ENCODE measurements at regions not wholly inside any gene's neighbourhood (a gene's known extent, or its start where the extent isn't known, plus 50 kb on each side); places are given as distances from the start of the nearest gene placed in this dataset.

- no peak for DNase-seq
- H3K4me1 ChIP-seq (ENCODE audit: insufficient read depth, low read length) = no peaks in the 10 kb centered on the region
- ATAC-seq (ENCODE audit: insufficient read depth, low read depth) = no peak
- H3K9me3 ChIP-seq (ENCODE audit: insufficient read depth, low read length, severe bottlenecking) = no peaks in the 10 kb centered on the region
- H3K9ac ChIP-seq (ENCODE audit: low read depth, low read length) = no peak overlapping the region
- TF ChIP-seq EZH2 (IDR thresholded peaks at IDR 0.05; ENCODE audit: borderline replicate concordance, low read depth, low read length, severe bottlenecking) = no peak
- TF ChIP-seq CTCF (IDR thresholded peaks at IDR 0.05; ENCODE audit: borderline replicate concordance, extremely low read depth, low read length, poor library complexity, severe bottlenecking) = no peak
- H3K4me2 ChIP-seq (ENCODE audit: insufficient read depth, low read length) = no peak overlapping the region
- H3K79me2 ChIP-seq (ENCODE audit: insufficient read depth, low read length) = no peaks in the 10 kb centered on the region
- H3K36me3 ChIP-seq (ENCODE audit: insufficient read depth, low read length) = no peaks in the 10 kb centered on the region
- no peak overlapping the region for H3K27ac ChIP-seq (ENCODE audit: low read length)
- no peaks in the 10 kb centered on the region for H3K27me3 ChIP-seq (ENCODE audit: insufficient read depth, low read length, poor library complexity)
- H4K20me1 ChIP-seq (ENCODE audit: insufficient read depth, low read length) = no peaks in the 10 kb centered on the region
- no peak overlapping the region for H3K4me3 ChIP-seq (ENCODE audit: low read depth in 1 of 2, low read length in 2 of 2)
- no peak overlapping the region for H2AFZ ChIP-seq (ENCODE audit: low read depth, low read length)
Measured at GRCh38 chr14:71203306-71203705, 296.0 kb downstream of the PCNX1 start.

GRCh38 chr14:71204231-71204630 lies 297.0 kb downstream of the PCNX1 start:
- Histone ChIP-seq H3K79me2 (ENCODE audit: insufficient read depth, low read length) (no peaks in the 10 kb centered on the region), H3K9ac (ENCODE audit: low read depth, low read length) (no peak overlapping the region), H4K20me1 (ENCODE audit: insufficient read depth, low read length) (no peaks in the 10 kb centered on the region), H3K27me3 (ENCODE audit: insufficient read depth, low read length, poor library complexity) (no peaks in the 10 kb centered on the region), H3K4me3 (ENCODE audit: low read depth in 1 of 2, low read length in 2 of 2) (no peak overlapping the region), H3K4me1 (ENCODE audit: insufficient read depth, low read length) (no peaks in the 10 kb centered on the region), H3K9me3 (ENCODE audit: insufficient read depth, low read length, severe bottlenecking) (no peaks in the 10 kb centered on the region), H3K36me3 (ENCODE audit: insufficient read depth, low read length) (no peaks in the 10 kb centered on the region), H2AFZ (ENCODE audit: low read depth, low read length) (no peak overlapping the region), H3K27ac (ENCODE audit: low read length) (no peak overlapping the region), H3K4me2 (ENCODE audit: insufficient read depth, low read length) (no peak overlapping the region)
- ATAC-seq (ENCODE audit: insufficient read depth, low read depth) = no peak
- TF ChIP-seq CTCF (IDR thresholded peaks at IDR 0.05; ENCODE audit: borderline replicate concordance, extremely low read depth, low read length, poor library complexity, severe bottlenecking) (no peak), EZH2 (IDR thresholded peaks at IDR 0.05; ENCODE audit: borderline replicate concordance, low read depth, low read length, severe bottlenecking) (no peak)
- no peak for DNase-seq

- Histone ChIP-seq H3K27me3 (ENCODE audit: insufficient read depth, low read length, poor library complexity) (no peaks in the 10 kb centered on the region), H3K27ac (ENCODE audit: low read length) (no peak overlapping the region), H2AFZ (ENCODE audit: low read depth, low read length) (no peak overlapping the region), H3K9me3 (ENCODE audit: insufficient read depth, low read length, severe bottlenecking) (no peaks in the 10 kb centered on the region), H3K36me3 (ENCODE audit: insufficient read depth, low read length) (no peaks in the 10 kb centered on the region), H3K4me3 (ENCODE audit: low read depth in 1 of 2, low read length in 2 of 2) (no peak overlapping the region), H3K79me2 (ENCODE audit: insufficient read depth, low read length) (no peaks in the 10 kb centered on the region), H3K4me2 (ENCODE audit: insufficient read depth, low read length) (no peak overlapping the region), H3K4me1 (ENCODE audit: insufficient read depth, low read length) (no peaks in the 10 kb centered on the region), H4K20me1 (ENCODE audit: insufficient read depth, low read length) (no peaks in the 10 kb centered on the region), H3K9ac (ENCODE audit: low read depth, low read length) (no peak overlapping the region)
- DNase-seq = no peak
- no peak for ATAC-seq (ENCODE audit: insufficient read depth, low read depth)
- TF ChIP-seq EZH2 (IDR thresholded peaks at IDR 0.05; ENCODE audit: borderline replicate concordance, low read depth, low read length, severe bottlenecking) = no peak
- no peak for TF ChIP-seq CTCF (IDR thresholded peaks at IDR 0.05; ENCODE audit: borderline replicate concordance, extremely low read depth, low read length, poor library complexity, severe bottlenecking)
Measured at GRCh38 chr14:71204768-71205167, 297.5 kb downstream of the PCNX1 start.

DNA sequence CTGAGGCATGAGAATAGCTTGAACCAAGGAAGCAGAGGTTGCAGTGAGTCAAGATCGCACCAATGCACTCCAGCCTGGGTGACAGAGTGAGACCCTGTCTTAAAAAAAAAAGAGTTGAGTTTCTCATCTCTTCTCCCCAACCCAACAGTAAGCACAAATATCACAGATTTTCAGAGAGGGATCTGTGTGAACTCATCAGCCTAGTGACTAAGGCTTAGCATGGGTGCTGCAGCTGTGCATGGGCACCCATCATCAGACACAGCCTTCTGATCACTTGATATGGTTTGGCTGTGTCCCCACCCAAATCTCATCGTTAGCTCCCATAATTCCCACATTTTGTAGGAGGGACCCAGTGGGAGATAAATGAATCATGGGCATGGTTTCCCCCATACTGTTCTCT lies 298.9 kb downstream of the PCNX1 start:
- no peak for DNase-seq
- no peak for TF ChIP-seq EZH2 (IDR thresholded peaks at IDR 0.05; ENCODE audit: borderline replicate concordance, low read depth, low read length, severe bottlenecking)
- no peak for TF ChIP-seq CTCF (IDR thresholded peaks at IDR 0.05; ENCODE audit: borderline replicate concordance, extremely low read depth, low read length, poor library complexity, severe bottlenecking)

More for the DNA sequence above, 298.9 kb downstream of the PCNX1 start:
- Histone ChIP-seq H3K27ac (ENCODE audit: low read length) (no peak overlapping the region), H3K9me3 (ENCODE audit: insufficient read depth, low read length, severe bottlenecking) (no peaks in the 10 kb centered on the region), H3K79me2 (ENCODE audit: insufficient read depth, low read length) (no peaks in the 10 kb centered on the region), H3K36me3 (ENCODE audit: insufficient read depth, low read length) (no peaks in the 10 kb centered on the region), H3K4me2 (ENCODE audit: insufficient read depth, low read length) (no peak overlapping the region), H3K27me3 (ENCODE audit: insufficient read depth, low read length, poor library complexity) (no peaks in the 10 kb centered on the region), H2AFZ (ENCODE audit: low read depth, low read length) (no peak overlapping the region), H3K4me3 (ENCODE audit: low read depth in 1 of 2, low read length in 2 of 2) (no peak overlapping the region), H3K4me1 (ENCODE audit: insufficient read depth, low read length) (no peaks in the 10 kb centered on the region), H4K20me1 (ENCODE audit: insufficient read depth, low read length) (no peaks in the 10 kb centered on the region), H3K9ac (ENCODE audit: low read depth, low read length) (no peak overlapping the region)
- ATAC-seq (ENCODE audit: insufficient read depth, low read depth) = no peak

Measured in DND-41 (cell line).